GM19438 (cell line): ENCODE measurements at regions not wholly inside any gene's neighbourhood (a gene's known extent, or its start where the extent isn't known, plus 50 kb on each side); places are given as distances from the start of the nearest gene placed in this dataset.

ENCODE experiments used
- ATAC-seq: cut with Tn5 transposase; IDR thresholded peaks from one replicate; pipeline ENCODE4 v1.9.1; 2021; ENCODE audit warnings: low read depth; ENCODE audit not compliant: unreplicated experiment

DNA sequence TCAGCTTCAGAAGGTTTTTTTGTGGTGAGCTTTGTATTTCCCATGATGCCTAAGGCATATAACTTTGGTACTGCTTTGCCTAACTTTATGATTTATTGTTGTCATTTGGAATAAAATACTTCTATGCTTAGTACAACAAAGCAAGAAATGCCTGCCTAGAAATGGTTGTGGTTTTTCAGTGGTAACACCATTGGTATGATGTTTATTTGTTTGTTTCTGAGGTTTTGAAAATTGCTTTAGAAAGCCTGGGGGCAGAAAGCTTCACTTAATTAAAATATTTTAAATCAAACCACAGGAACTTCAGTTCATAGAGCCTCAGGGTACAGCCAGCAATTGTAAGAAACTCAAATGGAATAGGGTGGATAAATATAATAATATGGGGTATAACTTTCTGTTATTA is 351.2 kb upstream of the MAP3K7 start:
- ATAC-seq: no peak

DNA sequence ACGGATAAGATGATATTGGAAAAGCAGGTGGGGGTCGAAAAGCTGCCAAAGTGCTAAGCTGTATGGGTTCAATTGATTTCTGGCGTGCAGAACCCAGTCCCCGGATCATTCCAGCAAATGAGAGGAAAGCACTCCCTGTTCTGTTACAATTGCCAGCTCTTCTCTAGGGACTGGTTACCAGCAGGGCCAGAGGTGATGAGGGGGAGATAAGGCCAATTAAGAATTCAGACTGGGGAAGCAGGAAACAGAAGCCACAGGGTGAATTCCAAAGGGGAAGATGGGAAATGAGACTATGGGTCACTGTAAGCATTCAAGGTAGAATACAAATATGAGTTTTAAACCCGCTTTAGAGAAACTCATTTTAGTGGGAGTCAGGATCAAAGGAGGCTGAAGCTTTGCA is 349.4 kb upstream of the MAP3K7 start:
- no peak for ATAC-seq

DNA sequence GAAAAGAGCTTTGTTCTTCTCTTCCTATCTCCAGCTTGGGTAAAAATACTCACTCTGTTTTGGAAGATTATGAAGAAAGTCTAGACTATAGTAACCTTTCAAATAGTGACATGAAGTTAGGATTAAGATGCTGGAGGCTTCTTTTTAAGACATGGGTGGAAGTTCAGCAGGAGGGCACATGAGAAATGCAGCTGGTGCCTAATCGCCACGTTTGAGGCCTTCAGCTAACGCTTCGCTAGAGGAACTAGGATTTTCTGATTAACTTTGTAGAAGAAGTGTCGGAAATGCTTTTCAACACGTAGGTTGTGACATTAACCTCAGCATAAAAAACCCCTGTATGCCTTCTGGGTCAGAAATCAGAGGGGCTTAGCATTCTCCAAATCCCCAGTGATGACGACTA is 348.1 kb upstream of the MAP3K7 start:
- ATAC-seq: no peak

DNA sequence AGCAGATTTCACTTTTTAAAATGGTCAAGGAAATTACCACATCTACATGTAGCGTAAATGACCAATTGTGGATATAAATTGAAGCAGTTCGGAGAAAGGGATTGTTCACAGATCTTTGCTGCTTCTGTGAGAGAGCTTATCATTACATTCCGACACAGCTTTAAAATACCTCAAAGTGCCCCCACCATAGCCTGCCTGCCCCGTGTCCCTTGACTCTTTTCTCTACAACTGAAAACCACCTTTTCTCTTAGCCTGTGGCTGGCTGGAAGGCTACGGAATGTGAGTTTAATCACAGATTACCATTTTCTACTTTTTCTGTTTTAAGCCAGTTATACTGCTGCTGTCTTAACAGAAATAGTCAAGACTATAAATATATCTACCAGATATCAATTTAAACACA is 347.2 kb upstream of the MAP3K7 start:
- ATAC-seq: no peak

DNA sequence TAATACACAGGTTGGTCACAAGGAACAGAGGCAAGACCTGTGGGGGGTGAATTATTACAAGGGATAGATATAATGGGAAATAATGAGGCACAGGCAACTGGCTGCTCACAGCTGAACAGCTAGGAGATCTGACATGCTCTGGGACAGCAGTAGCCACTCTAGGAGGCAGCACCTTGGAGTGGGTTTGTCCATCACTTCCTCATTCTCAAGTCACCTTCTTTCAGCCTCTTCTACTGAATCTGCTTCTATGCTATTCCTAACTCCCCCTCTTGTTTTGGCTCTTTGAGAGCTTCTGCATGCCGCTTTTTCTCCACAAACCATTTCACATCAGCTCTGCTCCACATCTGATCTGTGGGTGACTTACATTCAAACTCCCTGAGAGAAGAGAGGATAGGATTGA is 345.5 kb upstream of the MAP3K7 start:
- ATAC-seq: no peak

DNA sequence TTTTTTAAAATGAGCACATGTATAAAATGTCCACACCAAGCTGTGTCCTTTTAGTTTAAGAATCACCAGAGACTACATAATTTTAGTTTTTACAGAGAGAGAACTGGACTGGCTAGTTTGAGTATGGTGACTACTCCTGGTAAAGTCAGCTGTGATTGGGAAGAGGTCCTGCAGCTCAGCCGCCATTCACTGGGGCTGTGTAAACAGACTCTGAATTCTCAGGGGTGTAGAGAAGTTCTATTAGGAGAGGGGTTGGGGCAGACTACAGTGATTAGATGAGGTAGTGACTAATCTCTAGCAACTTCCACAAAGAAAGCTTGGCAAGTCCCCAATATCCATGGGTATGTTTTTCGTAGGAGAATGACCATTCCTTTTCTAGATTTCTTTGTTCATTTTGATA is 341.2 kb upstream of the MAP3K7 start:
- no peak for ATAC-seq

DNA sequence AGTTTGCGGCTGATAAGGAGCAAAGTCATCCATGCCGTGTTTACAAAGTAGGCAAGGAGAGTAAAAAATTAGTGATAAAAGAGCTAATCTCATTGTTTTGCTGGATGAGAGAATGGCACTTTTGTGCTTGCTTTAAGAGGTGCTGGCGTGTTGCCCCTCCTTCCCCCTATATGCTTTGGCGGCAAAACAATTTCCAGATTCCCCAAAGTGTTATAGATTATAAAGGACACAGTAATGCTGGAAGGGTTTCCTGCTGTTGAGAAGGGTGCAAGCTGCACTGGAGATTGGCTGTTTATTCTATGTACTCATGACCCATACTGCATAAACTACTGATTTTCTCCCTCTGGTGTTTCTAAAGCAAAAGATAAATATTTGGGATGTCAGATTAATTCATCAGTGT is 338.9 kb upstream of the MAP3K7 start:
- no peak for ATAC-seq

DNA sequence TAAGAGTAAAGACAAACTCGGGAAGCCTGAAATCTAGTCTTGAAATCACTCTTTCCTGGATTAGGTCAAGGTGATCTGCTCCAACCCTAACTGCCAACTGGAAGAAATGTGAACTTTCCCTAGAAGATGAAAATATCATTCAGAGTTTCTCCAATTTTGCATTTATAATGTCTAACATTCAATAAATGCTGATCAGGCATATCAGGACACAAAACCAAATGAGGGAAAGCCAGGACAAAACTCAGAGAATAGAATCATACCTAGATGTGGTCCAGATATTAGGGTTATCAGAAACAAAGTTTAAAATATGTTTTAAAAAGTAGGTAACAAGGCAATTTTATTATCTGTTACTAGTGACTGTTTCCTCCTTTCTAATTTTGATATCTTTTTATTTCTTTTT is 335.5 kb upstream of the MAP3K7 start:
- ATAC-seq: no peak

DNA sequence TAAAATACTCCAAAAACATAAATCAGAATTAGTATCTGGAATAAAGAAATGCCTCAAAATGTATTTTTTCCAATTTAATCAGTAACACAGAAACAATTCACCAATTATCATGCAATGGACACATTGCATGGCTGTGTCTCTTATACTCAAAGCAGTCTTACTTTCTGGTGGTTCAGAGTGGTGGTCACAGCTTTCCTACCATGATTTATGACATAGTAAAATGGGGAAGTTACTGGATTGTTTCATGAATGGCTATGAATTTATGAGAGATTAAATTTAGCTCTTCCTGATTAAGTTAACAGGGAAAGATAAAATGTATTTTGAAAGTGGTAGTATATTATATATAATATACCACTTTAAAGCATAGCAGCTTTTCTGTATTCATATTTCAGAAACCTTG is 331.5 kb upstream of the MAP3K7 start:
- ATAC-seq: no peak

DNA sequence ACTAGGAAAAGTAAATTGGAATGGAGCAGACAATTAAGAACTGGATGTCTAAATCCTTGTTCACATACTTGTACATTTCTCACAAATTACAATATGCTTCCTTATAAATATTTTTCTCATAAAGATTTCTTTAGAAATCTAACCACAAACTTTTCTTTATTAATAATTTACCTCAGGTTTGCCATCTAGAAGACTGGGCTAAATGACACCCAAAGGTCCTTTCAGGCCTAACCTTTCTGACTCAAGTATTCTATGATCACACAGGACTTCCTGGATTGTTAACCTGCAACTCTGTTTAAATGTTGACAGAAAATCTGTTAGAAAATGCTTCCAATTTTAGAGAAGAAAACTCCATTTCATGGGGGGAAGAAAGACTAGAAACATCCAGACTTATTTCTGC is 330.5 kb upstream of the MAP3K7 start:
- no peak for ATAC-seq

DNA sequence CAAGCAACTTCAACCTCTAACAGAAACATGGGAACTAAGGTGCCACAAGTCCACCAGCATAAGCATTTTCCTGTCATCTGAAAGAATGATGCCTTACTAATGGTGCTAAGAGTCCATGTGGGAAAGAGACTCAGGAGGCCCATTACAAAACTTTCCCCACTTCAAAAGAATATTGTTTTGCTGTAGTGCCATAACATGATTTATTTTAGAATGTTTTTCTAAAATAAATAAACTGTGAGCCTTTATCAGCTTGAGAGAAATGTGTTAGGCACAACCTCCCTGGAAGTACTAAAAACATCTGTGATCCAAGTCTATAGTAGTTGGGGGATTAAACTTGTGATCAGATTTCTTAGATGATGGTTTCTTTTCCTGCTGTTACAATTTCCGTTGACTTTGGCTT is 330.1 kb upstream of the MAP3K7 start:
- no peak for ATAC-seq

DNA sequence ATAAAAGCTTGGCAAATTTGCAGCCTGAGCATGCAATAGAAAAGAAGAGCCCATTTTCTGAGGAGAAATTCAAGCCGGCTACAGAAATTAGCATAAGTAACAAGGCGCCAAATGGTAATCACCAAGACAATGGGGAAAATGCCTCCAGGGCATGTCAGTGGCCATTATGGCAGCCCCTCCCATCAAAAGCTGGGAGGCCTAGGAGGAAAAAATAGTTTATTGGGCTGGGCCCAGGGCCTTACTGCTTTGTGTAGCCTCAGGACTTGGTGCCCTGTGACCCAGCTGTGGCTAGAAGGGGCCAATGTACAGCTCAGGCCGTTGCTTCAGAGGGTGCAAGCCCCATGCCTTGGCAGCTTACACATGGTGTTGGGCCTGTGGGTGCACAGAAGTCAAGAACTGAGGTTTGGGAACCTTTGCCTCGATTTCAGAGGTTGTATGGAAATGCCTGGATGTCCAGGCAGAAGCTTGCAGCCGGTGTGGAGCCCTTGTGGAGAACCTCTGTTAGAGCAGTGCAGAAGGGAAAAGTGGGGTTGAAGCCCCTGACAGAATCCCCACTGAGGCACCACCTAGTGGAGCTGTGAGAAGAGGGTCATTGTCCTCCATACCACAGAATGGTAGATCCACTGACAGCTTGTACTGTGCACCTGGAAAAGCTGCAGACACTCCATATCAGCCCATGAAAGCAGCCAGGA is 328.5 kb upstream of the MAP3K7 start:
- no peak for ATAC-seq

DNA sequence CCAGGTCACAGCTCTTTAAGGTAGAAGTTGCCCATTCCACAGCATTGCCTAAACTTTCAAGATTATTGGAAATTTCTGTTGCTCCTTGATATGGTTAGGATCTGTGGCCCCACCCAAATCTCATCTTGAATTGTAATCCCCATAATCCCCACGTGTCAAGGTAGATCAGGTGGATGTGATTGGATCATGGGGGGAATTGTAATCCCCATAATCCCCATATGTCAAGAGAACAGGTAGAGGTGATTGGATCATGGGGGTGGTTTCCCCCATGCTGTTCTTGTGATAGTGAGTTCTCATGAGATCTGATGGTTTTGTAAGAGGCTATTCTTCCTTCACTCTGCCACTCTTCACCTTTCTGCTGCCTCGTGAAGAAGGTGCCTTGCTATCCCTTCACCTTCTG is 327.4 kb upstream of the MAP3K7 start:
- no peak for ATAC-seq

DNA sequence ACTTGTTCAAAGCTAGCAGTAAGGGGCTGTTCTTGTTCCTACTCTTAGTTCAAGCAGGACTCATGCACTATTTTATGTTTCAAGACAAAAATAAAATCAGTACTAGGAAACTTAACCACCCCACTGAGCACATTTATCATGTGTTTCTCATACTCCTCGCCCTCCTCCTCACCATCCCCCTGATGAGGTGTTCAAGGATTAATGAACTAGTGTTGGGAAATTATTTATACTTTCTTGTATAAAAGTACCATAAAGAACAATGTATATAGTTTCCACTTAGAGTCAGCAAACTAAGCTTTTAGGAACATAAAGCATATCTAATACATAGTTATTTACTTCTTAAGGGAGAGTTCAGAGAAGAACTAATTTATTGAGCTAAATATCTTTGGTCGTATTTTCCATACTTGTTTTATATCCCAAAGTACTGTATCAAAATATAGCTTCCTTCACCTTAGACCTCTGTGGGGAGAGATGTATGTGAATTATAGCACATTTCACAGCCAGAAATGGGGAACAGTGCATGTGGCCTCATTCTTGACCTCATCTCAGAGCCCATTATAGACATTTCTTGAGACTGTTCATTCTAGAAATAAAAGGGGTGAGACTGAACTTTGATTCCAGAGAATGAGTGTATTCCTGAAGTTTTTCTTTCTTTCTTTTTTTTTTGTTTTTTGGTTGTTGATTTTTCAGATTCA is 326.5 kb upstream of the MAP3K7 start:
- ATAC-seq: no peak

DNA sequence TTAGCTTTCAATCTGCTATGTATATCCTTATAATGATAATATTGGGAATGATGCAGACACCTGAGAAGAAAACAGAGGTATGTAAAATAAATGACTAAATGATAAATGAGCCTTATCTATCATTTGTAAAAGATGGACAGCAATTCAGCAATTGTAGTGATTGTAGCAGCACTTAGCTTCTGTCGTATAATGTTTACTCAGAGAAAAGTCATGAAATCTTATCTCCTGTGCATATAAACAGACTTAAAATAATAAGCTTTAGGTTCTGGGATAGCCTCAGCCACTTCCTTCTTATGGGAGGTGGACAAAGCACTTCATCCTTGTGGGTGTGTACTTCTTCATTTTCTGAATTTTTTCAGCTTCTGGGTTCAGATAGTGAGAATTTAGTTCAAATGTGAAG is 324.8 kb upstream of the MAP3K7 start:
- ATAC-seq: no peak

DNA sequence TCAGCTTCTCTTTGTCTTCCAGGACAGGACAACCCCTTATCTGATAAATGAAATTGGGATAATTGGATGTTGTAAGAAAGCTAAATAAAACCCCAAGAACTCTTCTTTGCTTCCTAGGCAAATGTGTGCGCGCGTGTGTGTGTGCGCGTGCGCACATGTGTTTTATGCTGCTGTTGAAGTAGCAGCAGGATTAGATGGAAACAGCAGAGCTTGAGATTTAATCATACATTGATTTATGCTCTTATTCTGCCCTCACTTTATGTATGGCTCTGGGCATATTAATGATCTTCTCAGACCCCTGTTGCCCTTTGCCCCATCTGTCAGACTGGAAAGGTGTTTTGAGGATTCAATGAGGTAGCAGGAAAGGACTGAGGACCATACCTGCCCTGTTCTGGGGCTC is 324.0 kb upstream of the MAP3K7 start:
- ATAC-seq: no peak

DNA sequence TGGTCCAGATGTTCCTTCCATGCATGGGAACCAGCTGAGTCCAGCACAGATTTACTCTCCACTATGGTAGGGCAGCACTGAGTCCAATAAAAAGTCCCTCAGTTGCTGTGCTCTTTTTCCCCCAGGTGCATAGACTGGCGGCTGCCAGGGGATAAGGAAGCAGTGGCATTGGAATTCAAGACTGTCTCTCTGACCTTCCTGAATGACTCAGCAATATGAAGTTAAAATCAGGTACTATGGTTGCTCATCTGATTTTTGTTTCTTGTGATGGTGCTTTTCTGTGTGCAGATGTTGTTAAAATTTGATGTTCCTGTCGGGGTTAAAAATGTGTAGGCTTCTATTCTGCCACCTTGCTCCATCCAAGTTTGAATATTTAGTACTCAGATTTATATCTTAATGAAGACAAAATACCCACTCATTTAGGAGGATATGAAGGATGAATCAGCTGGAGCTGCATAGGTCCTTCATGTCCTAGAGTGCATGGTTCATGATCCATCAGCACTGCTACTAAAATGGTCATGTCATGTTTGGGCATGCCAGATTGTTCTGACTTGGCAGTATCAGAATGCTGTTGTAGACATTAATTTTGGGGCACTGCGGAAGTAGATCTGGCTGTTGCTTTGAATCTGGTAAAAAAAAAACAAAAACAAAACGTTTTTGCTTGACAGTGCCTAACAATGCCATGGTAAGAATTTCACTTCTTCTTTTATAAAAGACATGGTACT is 321.2 kb upstream of the MAP3K7 start:
- no peak for ATAC-seq

DNA sequence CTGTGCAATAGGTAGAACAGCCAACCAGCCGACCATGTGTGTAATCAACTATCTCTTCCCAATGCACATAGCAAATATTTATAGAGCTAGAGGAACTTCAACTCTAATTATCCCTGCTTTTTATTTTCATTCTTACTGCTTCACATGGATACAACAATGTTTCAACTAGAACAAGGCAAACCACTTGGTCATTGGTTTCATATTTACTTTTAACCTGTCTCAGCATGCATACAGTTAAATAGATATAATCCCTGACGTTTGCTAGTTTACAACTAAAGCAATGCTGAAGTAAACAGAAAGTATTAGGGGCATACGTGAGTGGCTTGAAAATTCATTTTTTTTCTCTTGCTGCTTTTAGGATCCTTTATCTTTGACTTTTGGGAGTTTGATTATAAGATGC is 318.5 kb upstream of the MAP3K7 start:
- no peak for ATAC-seq

DNA sequence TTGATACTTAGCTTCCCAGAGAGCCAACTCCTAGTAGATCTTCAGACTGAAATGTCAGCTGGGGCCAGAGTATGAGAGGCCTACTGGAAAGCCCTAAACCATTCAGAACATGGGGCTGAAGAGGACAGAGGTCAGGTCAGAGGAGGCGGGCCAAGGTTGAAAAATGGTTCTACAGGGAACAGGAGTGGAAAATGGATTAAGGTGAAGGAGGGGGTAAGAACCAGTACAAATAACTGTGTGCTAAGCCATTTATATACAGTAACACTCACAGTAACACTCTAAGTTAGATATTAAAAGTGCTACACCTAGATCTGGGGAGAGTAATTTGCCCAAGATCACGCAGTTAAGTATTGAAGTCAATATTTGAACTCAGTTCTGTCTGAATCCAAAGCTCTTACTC is 313.2 kb upstream of the MAP3K7 start:
- ATAC-seq: no peak

DNA sequence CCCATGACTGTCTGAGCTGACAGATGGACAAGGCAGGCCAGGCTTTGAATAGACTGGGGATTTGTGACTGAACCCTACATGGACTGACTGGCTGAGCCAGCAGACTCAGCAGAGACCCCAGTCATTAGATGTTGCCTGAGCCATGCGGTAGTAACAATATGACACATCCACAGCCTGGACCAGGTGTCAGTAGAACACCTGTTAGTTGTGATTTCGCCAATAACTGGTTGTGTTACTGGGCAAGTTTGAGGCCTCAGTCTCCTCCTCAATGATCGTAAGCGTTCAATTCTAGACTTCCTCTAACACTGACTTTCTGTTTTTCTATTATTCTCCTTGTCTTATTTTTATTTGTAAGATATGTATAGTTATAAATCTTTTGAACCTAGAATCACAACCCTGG is 311.9 kb upstream of the MAP3K7 start:
- no peak for ATAC-seq

DNA sequence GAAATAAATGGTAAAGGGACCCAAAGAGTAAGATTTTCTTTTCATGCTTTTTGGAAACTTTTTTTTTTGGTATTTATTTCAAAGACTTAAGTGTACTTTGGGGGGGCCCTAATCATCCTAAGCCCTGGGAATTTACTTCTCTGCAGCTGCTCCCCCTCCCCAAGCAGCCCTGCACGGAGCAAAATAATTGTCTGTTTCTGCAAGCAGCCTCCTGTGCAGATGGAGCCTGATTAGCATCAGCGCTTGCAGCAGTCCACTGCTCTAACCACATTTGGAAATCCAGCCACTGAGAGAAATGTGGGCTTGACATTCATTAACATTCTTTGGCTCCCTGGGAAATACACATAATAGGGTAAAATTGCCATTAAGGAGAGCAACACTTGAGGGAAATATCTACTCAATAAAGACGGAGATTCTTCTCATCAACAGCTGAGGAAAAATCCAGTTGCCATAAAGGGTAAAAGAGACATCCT is 309.2 kb upstream of the MAP3K7 start:
- ATAC-seq: no peak
